ENCODE measurements at regions not wholly inside any gene's neighbourhood (a gene's known extent, or its start where the extent isn't known, plus 50 kb on each side); places are given as distances from the start of the nearest gene placed in this dataset.

GRCh38 chr18:38307914-38308313 is 742.3 kb upstream of the CELF4 start:
- no peak overlapping the region for H3K4me3 ChIP-seq (ENCODE audit: low read depth in 1 of 2, low read length in 2 of 2)
- H3K36me3 ChIP-seq (ENCODE audit: control insufficient read depth in 2 of 2, insufficient read depth in 2 of 2, low read length in 1 of 2): no peaks in the 10 kb centered on the region
- 77 to 82% methylated on average over 5 of the region's 5 CpGs for WGBS, 2 donors
- peaks cover 0 to 3% of the 10 kb centered on the region in 2 donors for H3K9me3 ChIP-seq (ENCODE audit: control insufficient read depth in 2 of 2, insufficient read depth in 1 of 2, low read depth in 1 of 2, low read length in 1 of 2)
- H3K27me3 ChIP-seq (ENCODE audit: control insufficient read depth in 1 of 2, insufficient read depth in 2 of 2, low read length in 2 of 2): no peaks in the 10 kb centered on the region
- no peak overlapping the region for H3K27ac ChIP-seq (ENCODE audit: low read depth in 2 of 2, low read length in 1 of 2)
- no peaks in the 10 kb centered on the region for H3K4me1 ChIP-seq (ENCODE audit: control insufficient read depth in 2 of 2, insufficient read depth in 2 of 2, low read length in 1 of 2)

- no peaks in the 10 kb centered on the region for H3K36me3 ChIP-seq (ENCODE audit: control insufficient read depth in 2 of 2, insufficient read depth in 2 of 2, low read length in 1 of 2)
- no peak overlapping the region for H3K4me3 ChIP-seq (ENCODE audit: low read depth in 1 of 2, low read length in 2 of 2)
- H3K9me3 ChIP-seq (ENCODE audit: control insufficient read depth in 2 of 2, insufficient read depth in 1 of 2, low read depth in 1 of 2, low read length in 1 of 2): peaks cover 0 to 3% of the 10 kb centered on the region in 2 donors
- H3K27me3 ChIP-seq (ENCODE audit: control insufficient read depth in 1 of 2, insufficient read depth in 2 of 2, low read length in 2 of 2): no peaks in the 10 kb centered on the region
- no peaks in the 10 kb centered on the region for H3K4me1 ChIP-seq (ENCODE audit: control insufficient read depth in 2 of 2, insufficient read depth in 2 of 2, low read length in 1 of 2)
- H3K27ac ChIP-seq (ENCODE audit: low read depth in 2 of 2, low read length in 1 of 2): no peak overlapping the region
- WGBS, 2 donors: 79 to 81% methylated on average over 4 of the region's 4 CpGs
Measured at GRCh38 chr18:38305961-38306360, 740.4 kb upstream of the CELF4 start.

DNA sequence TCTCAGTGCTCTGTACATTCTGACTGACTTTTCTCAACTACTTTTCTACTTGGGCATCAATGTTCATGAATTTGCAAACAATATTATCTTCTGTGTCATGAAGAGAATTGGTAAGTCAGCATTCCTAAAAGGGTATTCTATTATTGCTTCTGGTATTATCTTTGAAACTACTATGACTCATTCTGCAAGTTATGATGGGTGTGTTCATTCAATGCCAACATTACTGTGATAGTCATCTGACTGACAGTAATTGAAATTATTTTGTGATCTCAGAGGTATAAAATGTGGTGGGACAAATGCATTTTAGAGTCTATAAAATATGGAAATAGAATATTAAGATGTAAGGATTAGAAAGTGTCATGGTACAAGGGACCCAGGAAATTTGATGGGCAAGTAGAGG is 736.0 kb upstream of the CELF4 start:
- Histone ChIP-seq H3K4me1 (ENCODE audit: control insufficient read depth in 2 of 2, insufficient read depth in 2 of 2, low read length in 1 of 2) (no peaks in the 10 kb centered on the region), H3K27ac (ENCODE audit: low read depth in 2 of 2, low read length in 1 of 2) (no peak overlapping the region), H3K4me3 (ENCODE audit: low read depth in 1 of 2, low read length in 2 of 2) (no peak overlapping the region), H3K9me3 (ENCODE audit: control insufficient read depth in 2 of 2, insufficient read depth in 1 of 2, low read depth in 1 of 2, low read length in 1 of 2) (no peaks in the 10 kb centered on the region), H3K36me3 (ENCODE audit: control insufficient read depth in 2 of 2, insufficient read depth in 2 of 2, low read length in 1 of 2) (no peaks in the 10 kb centered on the region), H3K27me3 (ENCODE audit: control insufficient read depth in 1 of 2, insufficient read depth in 2 of 2, low read length in 2 of 2) (no peaks in the 10 kb centered on the region)

DNA sequence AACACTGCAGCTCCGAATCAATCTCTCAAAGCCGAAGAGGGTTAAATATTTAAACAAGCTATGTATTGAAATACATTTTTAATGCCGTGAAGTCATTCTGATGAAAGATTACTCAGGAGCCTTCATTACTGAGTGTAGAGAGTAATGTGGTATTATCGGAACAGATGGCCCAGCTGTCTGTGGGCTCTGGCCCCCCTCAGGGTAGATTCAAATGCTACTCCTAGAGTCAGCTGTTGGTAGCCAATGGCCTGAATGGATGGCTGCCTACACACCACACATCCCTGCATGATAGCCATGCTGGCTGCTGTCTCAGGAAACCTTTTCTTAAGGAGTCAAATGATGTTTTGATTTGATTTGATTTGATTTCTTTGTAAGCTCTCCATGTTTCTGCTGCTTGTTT is 732.3 kb upstream of the CELF4 start:
- Histone ChIP-seq H3K4me3 (ENCODE audit: low read depth in 1 of 2, low read length in 2 of 2) (no peak overlapping the region), H3K9me3 (ENCODE audit: control insufficient read depth in 2 of 2, insufficient read depth in 1 of 2, low read depth in 1 of 2, low read length in 1 of 2) (no peaks in the 10 kb centered on the region), H3K36me3 (ENCODE audit: control insufficient read depth in 2 of 2, insufficient read depth in 2 of 2, low read length in 1 of 2) (no peaks in the 10 kb centered on the region), H3K27me3 (ENCODE audit: control insufficient read depth in 1 of 2, insufficient read depth in 2 of 2, low read length in 2 of 2) (no peaks in the 10 kb centered on the region), H3K4me1 (ENCODE audit: control insufficient read depth in 2 of 2, insufficient read depth in 2 of 2, low read length in 1 of 2) (no peaks in the 10 kb centered on the region), H3K27ac (ENCODE audit: low read depth in 2 of 2, low read length in 1 of 2) (no peak overlapping the region)
- WGBS, 2 donors: 70 to 76% methylated on average over 4 of the region's 4 CpGs

DNA sequence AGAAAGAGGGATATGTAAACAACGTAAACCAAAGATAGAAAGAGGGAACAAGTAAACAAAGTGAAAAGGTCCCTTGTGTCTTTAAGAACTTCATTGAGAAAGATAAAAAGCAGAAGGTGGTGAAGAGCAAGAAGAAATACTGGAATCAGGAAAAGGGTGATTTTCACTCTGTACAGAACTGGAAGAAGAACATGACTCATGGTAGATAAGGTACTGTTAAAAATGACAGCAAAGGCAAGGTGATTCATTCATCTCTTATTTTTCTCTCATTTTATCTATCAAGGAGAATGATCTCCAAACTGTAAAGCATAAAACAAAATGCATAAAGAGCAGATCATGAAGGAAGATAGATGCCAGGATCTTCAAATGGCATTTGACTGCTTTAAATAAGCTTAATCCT is 724.6 kb upstream of the CELF4 start:
- WGBS, 2 donors: 86 to 87% methylated on average over 1 of the region's 1 CpG

DNA sequence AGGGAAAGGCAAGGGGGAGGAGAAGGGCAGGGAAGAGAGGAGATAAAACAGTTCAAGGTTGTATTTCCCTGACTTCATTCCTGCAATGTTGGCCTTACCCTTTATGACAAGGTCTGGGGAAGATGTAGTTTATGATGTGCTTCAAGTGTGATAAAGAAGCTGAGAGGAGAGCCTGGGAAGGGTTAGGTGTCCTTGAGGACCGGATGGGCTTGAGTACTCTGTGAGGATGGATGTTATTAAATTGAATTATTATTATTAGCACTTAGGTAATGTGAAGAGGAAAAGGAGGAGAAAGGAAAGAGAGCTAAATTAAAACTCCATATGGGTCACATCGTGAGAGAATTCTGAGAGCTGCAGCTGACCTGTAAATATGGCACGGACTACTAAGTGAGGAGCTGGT is 719.4 kb upstream of the CELF4 start:
- no peak overlapping the region for H3K27ac ChIP-seq (ENCODE audit: low read depth in 2 of 2, low read length in 1 of 2)
- no peak overlapping the region for H3K4me3 ChIP-seq (ENCODE audit: low read depth in 1 of 2, low read length in 2 of 2)
- H3K27me3 ChIP-seq (ENCODE audit: control insufficient read depth in 1 of 2, insufficient read depth in 2 of 2, low read length in 2 of 2): no peaks in the 10 kb centered on the region
- H3K36me3 ChIP-seq (ENCODE audit: control insufficient read depth in 2 of 2, insufficient read depth in 2 of 2, low read length in 1 of 2): no peaks in the 10 kb centered on the region
- 46 to 50% methylated on average over 3 of the region's 3 CpGs for WGBS, 2 donors
- no peaks in the 10 kb centered on the region for H3K4me1 ChIP-seq (ENCODE audit: control insufficient read depth in 2 of 2, insufficient read depth in 2 of 2, low read length in 1 of 2)
- no peaks in the 10 kb centered on the region for H3K9me3 ChIP-seq (ENCODE audit: control insufficient read depth in 2 of 2, insufficient read depth in 1 of 2, low read depth in 1 of 2, low read length in 1 of 2)

More for the DNA sequence above, 724.6 kb upstream of the CELF4 start:
- Histone ChIP-seq H3K36me3 (ENCODE audit: control insufficient read depth in 2 of 2, insufficient read depth in 2 of 2, low read length in 1 of 2) (no peaks in the 10 kb centered on the region), H3K9me3 (ENCODE audit: control insufficient read depth in 2 of 2, insufficient read depth in 1 of 2, low read depth in 1 of 2, low read length in 1 of 2) (no peaks in the 10 kb centered on the region), H3K4me1 (ENCODE audit: control insufficient read depth in 2 of 2, insufficient read depth in 2 of 2, low read length in 1 of 2) (no peaks in the 10 kb centered on the region), H3K4me3 (ENCODE audit: low read depth in 1 of 2, low read length in 2 of 2) (no peak overlapping the region), H3K27me3 (ENCODE audit: control insufficient read depth in 1 of 2, insufficient read depth in 2 of 2, low read length in 2 of 2) (no peaks in the 10 kb centered on the region), H3K27ac (ENCODE audit: low read depth in 2 of 2, low read length in 1 of 2) (no peak overlapping the region)

GRCh38 chr18:38263066-38263465 is 697.5 kb upstream of the CELF4 start:
- no peaks in the 10 kb centered on the region for H3K27me3 ChIP-seq (ENCODE audit: control insufficient read depth in 1 of 2, insufficient read depth in 2 of 2, low read length in 2 of 2)
- H3K27ac ChIP-seq (ENCODE audit: low read depth in 2 of 2, low read length in 1 of 2): no peak overlapping the region
- WGBS, 2 donors: 79 to 83% methylated on average over 2 of the region's 2 CpGs
- no peaks in the 10 kb centered on the region for H3K9me3 ChIP-seq (ENCODE audit: control insufficient read depth in 2 of 2, insufficient read depth in 1 of 2, low read depth in 1 of 2, low read length in 1 of 2)
- no peaks in the 10 kb centered on the region for H3K36me3 ChIP-seq (ENCODE audit: control insufficient read depth in 2 of 2, insufficient read depth in 2 of 2, low read length in 1 of 2)
- no peaks in the 10 kb centered on the region for H3K4me1 ChIP-seq (ENCODE audit: control insufficient read depth in 2 of 2, insufficient read depth in 2 of 2, low read length in 1 of 2)
- no peak overlapping the region for H3K4me3 ChIP-seq (ENCODE audit: low read depth in 1 of 2, low read length in 2 of 2)

DNA sequence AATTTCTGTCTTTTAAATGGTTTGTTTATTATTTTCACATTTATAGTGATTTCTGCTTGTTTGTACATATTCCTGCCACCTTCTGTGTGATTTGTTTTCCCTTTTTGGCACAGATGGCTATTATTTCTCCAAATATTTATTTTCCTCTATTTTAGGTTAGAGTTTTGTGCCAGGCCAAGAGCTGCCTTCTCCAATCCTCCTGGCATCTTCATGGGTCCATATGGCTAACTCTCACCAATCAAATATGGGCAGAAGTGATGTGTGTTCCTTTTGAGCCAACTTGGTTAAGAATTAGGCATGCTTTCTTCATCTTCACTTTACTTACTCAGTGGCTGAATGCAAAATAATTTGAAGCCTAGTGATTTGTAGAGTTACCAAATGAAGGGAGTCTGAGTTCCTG is 697.1 kb upstream of the CELF4 start:
- no peaks in the 10 kb centered on the region for H3K9me3 ChIP-seq (ENCODE audit: control insufficient read depth in 2 of 2, insufficient read depth in 1 of 2, low read depth in 1 of 2, low read length in 1 of 2)
- H3K27ac ChIP-seq (ENCODE audit: low read depth in 2 of 2, low read length in 1 of 2): no peak overlapping the region
- no peak overlapping the region for H3K4me3 ChIP-seq (ENCODE audit: low read depth in 1 of 2, low read length in 2 of 2)
- H3K27me3 ChIP-seq (ENCODE audit: control insufficient read depth in 1 of 2, insufficient read depth in 2 of 2, low read length in 2 of 2): no peaks in the 10 kb centered on the region
- no peaks in the 10 kb centered on the region for H3K36me3 ChIP-seq (ENCODE audit: control insufficient read depth in 2 of 2, insufficient read depth in 2 of 2, low read length in 1 of 2)
- no peaks in the 10 kb centered on the region for H3K4me1 ChIP-seq (ENCODE audit: control insufficient read depth in 2 of 2, insufficient read depth in 2 of 2, low read length in 1 of 2)

DNA sequence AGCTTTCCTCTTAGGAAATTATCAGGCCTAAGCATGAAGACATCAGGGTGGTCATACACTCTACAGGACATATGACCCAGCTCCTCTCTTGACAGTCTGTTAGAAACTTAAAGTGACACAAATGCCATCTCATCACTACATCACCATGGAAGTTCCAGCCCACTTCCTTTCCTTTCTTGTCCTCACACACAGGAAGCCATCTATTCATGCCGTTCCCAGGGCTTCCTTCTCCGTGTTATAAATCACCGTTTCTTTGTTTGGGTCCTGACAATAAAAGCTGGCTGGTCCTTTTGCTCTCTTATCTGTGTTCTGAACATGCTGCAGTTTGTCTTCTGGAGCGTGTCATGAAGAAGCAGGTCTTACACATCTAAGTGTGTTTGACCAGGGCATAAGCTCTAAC is 692.1 kb upstream of the CELF4 start:
- Histone ChIP-seq H3K27ac (ENCODE audit: low read depth in 2 of 2, low read length in 1 of 2) (no peak overlapping the region), H3K27me3 (ENCODE audit: control insufficient read depth in 1 of 2, insufficient read depth in 2 of 2, low read length in 2 of 2) (no peaks in the 10 kb centered on the region), H3K36me3 (ENCODE audit: control insufficient read depth in 2 of 2, insufficient read depth in 2 of 2, low read length in 1 of 2) (no peaks in the 10 kb centered on the region), H3K4me3 (ENCODE audit: low read depth in 1 of 2, low read length in 2 of 2) (no peak overlapping the region), H3K9me3 (ENCODE audit: control insufficient read depth in 2 of 2, insufficient read depth in 1 of 2, low read depth in 1 of 2, low read length in 1 of 2) (no peaks in the 10 kb centered on the region), H3K4me1 (ENCODE audit: control insufficient read depth in 2 of 2, insufficient read depth in 2 of 2, low read length in 1 of 2) (no peaks in the 10 kb centered on the region)
- WGBS, 2 donors: 36 to 41% methylated on average over 4 of the region's 4 CpGs

DNA sequence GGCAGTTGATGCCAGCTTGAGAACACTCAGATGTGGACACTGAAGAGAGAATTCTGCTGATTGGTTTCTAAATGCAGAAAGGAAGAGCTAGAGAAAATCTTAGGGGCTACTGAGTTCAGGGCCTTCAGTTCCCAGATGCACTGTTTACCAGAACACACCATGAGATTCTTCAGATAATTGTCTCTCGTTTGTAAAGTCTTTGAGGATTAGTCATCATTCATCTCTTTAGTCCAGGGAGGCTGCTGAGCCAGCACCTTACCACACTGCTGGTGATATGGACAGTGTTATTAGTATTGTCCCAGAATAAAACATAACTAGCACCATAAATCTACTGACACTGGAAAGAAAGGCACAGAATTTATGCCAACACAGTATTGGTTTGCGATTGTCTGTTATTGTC is 690.8 kb upstream of the CELF4 start:
- 48 to 55% methylated on average over 2 of the region's 2 CpGs for WGBS, 2 donors
- no peaks in the 10 kb centered on the region for H3K36me3 ChIP-seq (ENCODE audit: control insufficient read depth in 2 of 2, insufficient read depth in 2 of 2, low read length in 1 of 2)

More for the DNA sequence above, 690.8 kb upstream of the CELF4 start:
- Histone ChIP-seq H3K4me3 (ENCODE audit: low read depth in 1 of 2, low read length in 2 of 2) (no peak overlapping the region), H3K27me3 (ENCODE audit: control insufficient read depth in 1 of 2, insufficient read depth in 2 of 2, low read length in 2 of 2) (no peaks in the 10 kb centered on the region), H3K27ac (ENCODE audit: low read depth in 2 of 2, low read length in 1 of 2) (no peak overlapping the region), H3K9me3 (ENCODE audit: control insufficient read depth in 2 of 2, insufficient read depth in 1 of 2, low read depth in 1 of 2, low read length in 1 of 2) (no peaks in the 10 kb centered on the region), H3K4me1 (ENCODE audit: control insufficient read depth in 2 of 2, insufficient read depth in 2 of 2, low read length in 1 of 2) (no peaks in the 10 kb centered on the region)

Measured in esophagus (tissue), 2 donors.